GM12878 (cell line): ENCODE measurements at regions not wholly inside any gene's neighbourhood (a gene's known extent, or its start where the extent isn't known, plus 50 kb on each side); places are given as distances from the start of the nearest gene placed in this dataset.

Experiments used
- ATAC-seq: fragments of 200-7000 bp; cut with Tn5 transposase; 3 replicates; pipeline ENCODE4 v1.9.1; 2020; ENCODE audit warnings: mild to moderate bottlenecking, moderate library complexity
- BruUV-seq: library from RNA; stranded (reverse); fragments of 400-500 nt; replicated peaks from 2 replicates; lab custom pipeline; 2021; lab: Mats Ljungman, UMichigan
- CTCF ChIA-PET: fragments of 300-600 bp; sonication (Branson Sonifier 250); formaldehyde crosslinking; extraction: SDS; loops from one replicate; lab custom pipeline; 2021; ENCODE audit warnings: inconsistent platforms; lab: Yijun Ruan, JAX
- POLR2A ChIA-PET: fragments of 350-600 bp; formaldehyde crosslinking; extraction: SDS; loops from one replicate; lab custom pipeline; 2021; ENCODE audit warnings: inconsistent platforms; lab: Charles Lee
- RAD21 ChIA-PET: fragments of 300-600 bp; sonication (Branson Sonifier 250); formaldehyde crosslinking; loops from one replicate; lab custom pipeline; 2023; ENCODE audit warnings: antibody characterized with exemption; ENCODE audit not compliant: unreplicated experiment; lab: Charles Lee
- SMC1A ChIA-PET: fragments of 300-600 bp; sonication (Branson Sonifier 250); formaldehyde crosslinking; loops from one replicate; lab custom pipeline; 2023; ENCODE audit not compliant: unreplicated experiment, uncharacterized antibody; lab: Charles Lee
- DNase-seq: peaks from one replicate; pipeline ENCODE4 v3.0.0-alpha.2; 2011; ENCODE audit warnings: low read depth, low spot score
- FAIRE-seq: peaks from 3 replicates; lab custom pipeline; 2011; peaks lifted over from hg19 to GRCh38; lab: Jason Lieb, UNC
- H2AFZ ChIP-seq: 2 replicates; pipeline ENCODE4 v1.6.0; 2011; ENCODE audit warnings: low read depth, low read length, control low read depth; ENCODE audit not compliant: control insufficient read depth
- H3K27ac ChIP-seq: 2 replicates; pipeline ENCODE4 v1.5.1; 2011; ENCODE audit warnings: control low read depth; ENCODE audit not compliant: control insufficient read depth, insufficient read depth
- H3K27me3 ChIP-seq, 2 experiments: replicated peaks in 1 of 2; 2 replicates each; pipeline versions ENCODE4 v1.6.0 to v1.6.1; 2011; ENCODE audit warnings: low read length in 1 of 2; ENCODE audit not compliant: control insufficient read depth in 2 of 2, insufficient read depth in 2 of 2
- H3K36me3 ChIP-seq, 2 experiments: 2 replicates each; pipeline ENCODE4 v1.5.1; 2011; ENCODE audit warnings: low read length in 1 of 2; ENCODE audit not compliant: control insufficient read depth in 2 of 2, insufficient read depth in 2 of 2
- H3K4me1 ChIP-seq: 2 replicates; pipeline ENCODE4 v1.6.1; 2011; ENCODE audit warnings: mild to moderate bottlenecking, low read length, moderate library complexity, mixed read lengths; ENCODE audit not compliant: control insufficient read depth, insufficient read depth
- H3K4me2 ChIP-seq: 2 replicates; pipeline ENCODE4 v1.6.0; 2011; ENCODE audit warnings: control low read depth; ENCODE audit not compliant: control insufficient read depth, insufficient read depth
- H3K4me3 ChIP-seq: fragments of 200-600 bp; sonication (generic); 2 replicates; pipeline ENCODE4 v1.5.1; 2016
- H3K79me2 ChIP-seq: 2 replicates; pipeline ENCODE4 v1.6.0; 2011; ENCODE audit warnings: low read length; ENCODE audit not compliant: control insufficient read depth, insufficient read depth
- H3K9ac ChIP-seq: 2 replicates; pipeline ENCODE4 v1.8.0; 2011; ENCODE audit warnings: low read length, control low read depth, mixed read lengths; ENCODE audit not compliant: control insufficient read depth, insufficient read depth
- H3K9me3 ChIP-seq: replicated peaks from 3 replicates; pipeline ENCODE4 v1.5.1; 2011; ENCODE audit warnings: mild to moderate bottlenecking, low read length; ENCODE audit not compliant: control insufficient read depth, insufficient read depth
- H4K20me1 ChIP-seq: 2 replicates; pipeline ENCODE4 v1.6.0; 2011; ENCODE audit not compliant: control insufficient read depth, insufficient read depth
- FOS ChIP-seq: IDR thresholded peaks from 3 replicates; pipeline ENCODE4 v1.6.1; 2011; ENCODE audit warnings: borderline replicate concordance; ENCODE audit not compliant: insufficient read length; ENCODE audit errors: extremely low read depth
- FOXK2 ChIP-seq: fragments of 450-650 bp; IDR thresholded peaks from 2 replicates; pipeline ENCODE4 v1.6.1; 2017; ENCODE audit warnings: mild to moderate bottlenecking, moderate library complexity
- IKZF2 ChIP-seq, 2 experiments: fragments of 450-650 bp; IDR thresholded peaks; 2 replicates each; pipeline ENCODE4 v1.6.1; 2017; ENCODE audit warnings: mild to moderate bottlenecking in 2 of 2, moderate library complexity in 2 of 2
- IRF3 ChIP-seq: fragments of 450-650 bp; IDR thresholded peaks from 2 replicates; pipeline ENCODE4 v1.6.1; 2014; ENCODE audit warnings: mild to moderate bottlenecking
- MEF2A ChIP-seq: IDR thresholded peaks from 2 replicates; pipeline ENCODE4 v1.6.1; 2011; ENCODE audit warnings: low read depth, mild to moderate bottlenecking, low read length, moderate library complexity; ENCODE audit not compliant: insufficient read depth
- MEF2B ChIP-seq: fragments of 450-650 bp; IDR thresholded peaks from 2 replicates; pipeline ENCODE4 v1.6.1; 2018; ENCODE audit warnings: mild to moderate bottlenecking, moderate library complexity; ENCODE audit not compliant: partially characterized antibody, poor library complexity, severe bottlenecking
- NR2C1 ChIP-seq: fragments of 450-650 bp; IDR thresholded peaks from 2 replicates; pipeline ENCODE4 v1.6.1; 2017; ENCODE audit warnings: antibody characterized with exemption, mild to moderate bottlenecking, moderate library complexity
- NR2C2 ChIP-seq: IDR thresholded peaks from 2 replicates; pipeline ENCODE4 v1.6.1; 2011; ENCODE audit warnings: borderline replicate concordance, low read depth; ENCODE audit not compliant: control insufficient read depth, insufficient read length
- NR2F1 ChIP-seq: fragments of 450-650 bp; conservative IDR thresholded peaks from 2 replicates; pipeline ENCODE4 v1.6.1; 2017; ENCODE audit warnings: mild to moderate bottlenecking
- PAX8 ChIP-seq: fragments of 450-650 bp; IDR thresholded peaks from 2 replicates; pipeline ENCODE4 v1.6.1; 2017; ENCODE audit warnings: mild to moderate bottlenecking, moderate library complexity
- POLR2AphosphoS2 ChIP-seq: IDR thresholded peaks from 2 replicates; pipeline ENCODE4 v1.6.1; 2011; ENCODE audit warnings: low read depth, mild to moderate bottlenecking, low read length, improper control_type of control experiment, moderate library complexity
- REST ChIP-seq: IDR thresholded peaks from 2 replicates; pipeline ENCODE4 v1.6.1; 2012; ENCODE audit warnings: mild to moderate bottlenecking, low read depth, low read length
- RUNX3 ChIP-seq: IDR thresholded peaks from 2 replicates; pipeline ENCODE4 v1.6.1; 2012; ENCODE audit warnings: low read length, inconsistent platforms
- SMARCA5 ChIP-seq: fragments of 450-650 bp; IDR thresholded peaks from 2 replicates; pipeline ENCODE4 v1.6.1; 2017; ENCODE audit warnings: mild to moderate bottlenecking
- SPI1 ChIP-seq: IDR thresholded peaks from 2 replicates; pipeline ENCODE4 v1.6.1; 2011; ENCODE audit warnings: low read depth, mild to moderate bottlenecking, low read length, moderate library complexity, borderline replicate concordance; ENCODE audit not compliant: insufficient read depth
- SREBF1 ChIP-seq: IDR thresholded peaks from 2 replicates; pipeline ENCODE4 v1.6.1; 2012; ENCODE audit warnings: mild to moderate bottlenecking, low read length
- WGBS: methylation state at CpG from one replicate; pipeline ENCODE4 v1.1.6; 2016; ENCODE audit warnings: low lambda C conversion rate; ENCODE audit not compliant: insufficient replicate concordance, insufficient coverage; ENCODE audit errors: missing lambda C conversion rate; 5-methylcytosine and 5-hydroxymethylcytosine counted together
- in situ Hi-C: fragments of 300-500 bp; cut with MboI; formaldehyde crosslinking; loops from 9 replicates; pipeline ENCODE4 v1.14.3; 2018; ENCODE audit warnings: mixed read lengths
- intact Hi-C: fragments of 100-400 bp; cut with micrococcal nuclease; formaldehyde crosslinking; loops from one replicate; pipeline ENCODE4 v1.14.2; 2022; ENCODE audit not compliant: unreplicated experiment

DNA sequence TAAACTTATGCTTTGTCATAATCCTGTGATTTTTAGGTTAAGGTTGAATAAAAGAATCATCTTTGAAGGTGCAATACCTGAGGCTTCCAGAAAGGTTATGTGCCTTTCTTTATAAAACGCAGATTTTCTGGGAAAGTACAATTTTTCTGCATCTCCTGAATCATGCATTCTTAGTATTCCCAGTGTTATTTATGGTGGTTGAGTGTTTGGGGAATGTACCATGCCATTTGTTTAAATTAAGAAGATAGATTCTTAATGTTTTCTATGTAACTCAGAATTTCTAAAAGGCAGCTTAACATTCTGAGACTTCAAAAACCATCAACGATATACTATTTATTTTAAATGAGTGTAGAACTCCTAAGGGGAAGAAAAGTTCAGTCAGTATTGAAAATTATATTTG lies 108.1 kb upstream of the FBN2 start:
- SMC1A ChIA-PET = no interaction called here
- intact Hi-C loops (no loop called here), in situ Hi-C loops (no loop called here)
- ATAC-seq = no peak
- no peak for FAIRE-seq
- RAD21 ChIA-PET = no interaction called here
- H3K36me3 ChIP-seq = no peaks in the 10 kb centered on the region
- no peak overlapping the region for H3K27ac ChIP-seq
- H3K9ac ChIP-seq = no peak overlapping the region
- WGBS = 3% methylated on average over 2 of the region's 2 CpGs
- DNase-seq = no peak
- no peak for TF ChIP-seq FOS
- no peak for TF ChIP-seq RUNX3
- no peak for TF ChIP-seq SPI1
- TF ChIP-seq POLR2AphosphoS2 = no peak
- TF ChIP-seq PAX8 = no peak
- TF ChIP-seq NR2C1 = no peak
- TF ChIP-seq SREBF1 = no peak
- no peak for TF ChIP-seq NR2C2
- TF ChIP-seq MEF2A = no peak
- no peak for TF ChIP-seq IRF3
- TF ChIP-seq NR2F1 = no peak
- TF ChIP-seq SMARCA5 = no peak
- no peak for TF ChIP-seq IKZF2 (IDR thresholded peaks at IDR 0.05)
- TF ChIP-seq FOXK2 = no peak
- TF ChIP-seq MEF2B = no peak
- TF ChIP-seq REST = no peak
- H3K9me3 ChIP-seq = no peaks in the 10 kb centered on the region
- no TSS peak for BruUV-seq
- H3K79me2 ChIP-seq = no peaks in the 10 kb centered on the region
- H3K4me3 ChIP-seq = no peak overlapping the region
- H4K20me1 ChIP-seq = no peaks in the 10 kb centered on the region
- POLR2A ChIA-PET = no interaction called here
- H3K4me1 ChIP-seq = no peaks in the 10 kb centered on the region
- H2AFZ ChIP-seq = no peak overlapping the region
- no peaks in the 10 kb centered on the region for H3K27me3 ChIP-seq
- CTCF ChIA-PET = interaction anchor here (0.8 kb wide), 1 partner anchor 21 kb away, joined by 3 read pairs; no protein-coding TSS in a partner anchor
- H3K4me2 ChIP-seq = no peak overlapping the region
